Amniotic stem cell (primary cell): ENCODE measurements at regions not wholly inside any gene's neighbourhood (a gene's known extent, or its start where the extent isn't known, plus 50 kb on each side); places are given as distances from the start of the nearest gene placed in this dataset.
"Not testable (repeated sequence)": the region's sequence is repeated elsewhere in the genome, so short reads cannot be mapped to it uniquely, and the experiment has no call there.

Experiments used
- DNase-seq: peaks from one replicate; lab custom pipeline; 2025; lab: John Stamatoyannopoulos, UW

- no peak for DNase-seq
Observed at GRCh38 chr2:16971722-16972234, 306.1 kb upstream of the CYRIA start.

GRCh38 chr2:16970948-16971347 lies 305.3 kb upstream of the CYRIA start:
- DNase-seq, result not testable (repeated sequence)

GRCh38 chr2:16962505-16962904 lies 296.9 kb upstream of the CYRIA start:
- no peak for DNase-seq

- DNase-seq, result no peak
Observed at GRCh38 chr2:16960579-16960978, 294.9 kb upstream of the CYRIA start.

GRCh38 chr2:16958266-16958665 lies 292.6 kb upstream of the CYRIA start:
- DNase-seq, result no peak

- DNase-seq, result no peak
Observed at GRCh38 chr2:16952805-16953204, 287.2 kb upstream of the CYRIA start.

GRCh38 chr2:16952368-16952767 lies 286.7 kb upstream of the CYRIA start:
- DNase-seq, result no peak

GRCh38 chr2:16950436-16950835 lies 284.8 kb upstream of the CYRIA start:
- no peak for DNase-seq

GRCh38 chr2:16948710-16949109 lies 283.1 kb upstream of the CYRIA start:
- no peak for DNase-seq

GRCh38 chr2:16948053-16948452 lies 282.4 kb upstream of the CYRIA start:
- DNase-seq, result no peak

GRCh38 chr2:16943279-16943958 lies 277.8 kb upstream of the CYRIA start:
- DNase-seq, result no peak

GRCh38 chr2:16940214-16940613 lies 274.6 kb upstream of the CYRIA start:
- no peak for DNase-seq

- no peak for DNase-seq
Observed at GRCh38 chr2:16939771-16940170, 274.1 kb upstream of the CYRIA start.

GRCh38 chr2:16933355-16933754 lies 267.7 kb upstream of the CYRIA start:
- no peak for DNase-seq

GRCh38 chr2:16932826-16933225 lies 267.2 kb upstream of the CYRIA start:
- DNase-seq, result no peak

- no peak for DNase-seq
Observed at GRCh38 chr2:16931441-16931840, 265.8 kb upstream of the CYRIA start.

- DNase-seq, result no peak
Observed at GRCh38 chr2:16927398-16927797, 261.8 kb upstream of the CYRIA start.

- no peak for DNase-seq
Observed at GRCh38 chr2:16925145-16925544, 259.5 kb upstream of the CYRIA start.

GRCh38 chr2:16915341-16915755 lies 249.7 kb upstream of the CYRIA start:
- DNase-seq, result not testable (repeated sequence)

- DNase-seq, result no peak
Observed at GRCh38 chr2:16911746-16912145, 246.1 kb upstream of the CYRIA start.

GRCh38 chr2:16908656-16909055 lies 243.0 kb upstream of the CYRIA start:
- DNase-seq, result no peak

- DNase-seq, result no peak
Observed at GRCh38 chr2:16907645-16908282, 242.1 kb upstream of the CYRIA start.

GRCh38 chr2:16905325-16905724 lies 239.7 kb upstream of the CYRIA start:
- DNase-seq, result not testable (repeated sequence)
